HepG2 (cell line): ENCODE measurements at regions not wholly inside any gene's neighbourhood (a gene's known extent, or its start where the extent isn't known, plus 50 kb on each side); places are given as distances from the start of the nearest gene placed in this dataset.

Source experiments
- CHD2 ChIP-seq: IDR thresholded peaks from 2 replicates; pipeline ENCODE4 v1.6.1; 2011; ENCODE audit warnings: low read depth, low read length, improper control_type of control experiment
- MAFK ChIP-seq, 2 experiments: IDR thresholded peaks in 1 of 2; conservative IDR thresholded peaks in 1 of 2; 2 replicates each; pipeline ENCODE4 v1.6.1; 2011; ENCODE audit warnings: improper control_type of control experiment in 2 of 2, low read length in 2 of 2
- POLR2A ChIP-seq, 2 experiments: IDR thresholded peaks; 2 replicates each; pipeline ENCODE4 v1.6.1; 2011; ENCODE audit warnings: low read depth in 2 of 2, low read length in 2 of 2, mild to moderate bottlenecking in 1 of 2, moderate library complexity in 1 of 2; ENCODE audit not compliant: insufficient read depth in 1 of 2
- RAD21 ChIP-seq: fragments of 450-650 bp; formaldehyde crosslinking; IDR thresholded peaks from 2 replicates; pipeline ENCODE4 v1.5.0; 2020; ENCODE audit warnings: mild to moderate bottlenecking
- RFXAP ChIP-seq: sonication (generic); formaldehyde crosslinking; IDR thresholded peaks from 2 replicates; pipeline ENCODE4 v1.4.0; 2020; ENCODE audit warnings: missing genetic modification reagents, borderline replicate concordance
- YY1 ChIP-seq: IDR thresholded peaks from 2 replicates; pipeline ENCODE4 v1.6.1; 2011; ENCODE audit warnings: low read length, low read depth, moderate library complexity, mild to moderate bottlenecking; ENCODE audit not compliant: insufficient read depth, insufficient replicate concordance
- ZBTB7A ChIP-seq: sonication (generic); formaldehyde crosslinking; IDR thresholded peaks from 2 replicates; pipeline ENCODE4 v1.8.0; 2022; ENCODE audit warnings: mild to moderate bottlenecking, missing genetic modification reagents
- ZFP1 ChIP-seq: IDR thresholded peaks from 2 replicates; pipeline ENCODE4 v1.6.1; 2016
- ZNF207 ChIP-seq: fragments of 450-650 bp; IDR thresholded peaks from 2 replicates; pipeline ENCODE4 v1.6.1; 2016; ENCODE audit warnings: antibody characterized with exemption, borderline replicate concordance
- ZNF367 ChIP-seq: sonication (generic); formaldehyde crosslinking; IDR thresholded peaks from 2 replicates; pipeline ENCODE4 v1.4.0; 2020; ENCODE audit warnings: missing genetic modification reagents, borderline replicate concordance
- TF ChIP-seq, protein P1 (sequence below): sonication (generic); formaldehyde crosslinking; IDR thresholded peaks from 2 replicates; pipeline ENCODE4 v1.5.0; 2020; ENCODE audit warnings: mild to moderate bottlenecking, missing genetic modification reagents, moderate library complexity

DNA sequence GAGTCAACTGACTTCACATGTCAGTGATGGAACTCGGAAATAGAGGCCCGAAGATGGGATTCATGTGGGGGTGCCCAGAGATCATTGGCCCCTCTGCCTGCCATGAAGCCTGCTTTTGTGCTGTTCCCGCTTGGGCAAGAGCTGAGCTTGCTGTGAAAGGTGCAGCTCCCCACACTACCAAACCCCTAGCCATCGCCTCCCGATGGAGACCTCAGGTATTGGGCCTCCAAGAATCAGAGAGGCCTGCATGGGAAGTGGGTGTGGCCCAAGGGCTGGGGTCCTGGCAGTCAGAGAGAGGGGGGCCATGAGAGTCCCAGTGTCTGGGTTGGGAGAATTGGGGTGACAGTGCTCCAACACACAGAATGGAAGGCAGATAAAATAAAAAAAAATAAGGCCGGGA lies 160.9 kb downstream of the SOD2 start:
- TF ChIP-seq ZBTB7A (CRISPR knock-in tag) (no peak), ZFP1 (CRISPR knock-in tag) (no peak), RAD21 (no peak), ZNF367 (no peak), CHD2 (no peak), ZNF207 (no peak), MAFK (conservative IDR thresholded peaks at IDR 0.05 in 1 of 2, IDR thresholded peaks at IDR 0.05 in 1 of 2; ENCODE audit: low read length in 2 of 2) (no peak), POLR2A (IDR thresholded peaks at IDR 0.05; ENCODE audit: insufficient read depth in 1 of 2, low read depth in 2 of 2, low read length in 2 of 2) (no peak), RFXAP (CRISPR knock-in tag) (no peak), YY1 (no peak)
- TF ChIP-seq, protein P1, sequence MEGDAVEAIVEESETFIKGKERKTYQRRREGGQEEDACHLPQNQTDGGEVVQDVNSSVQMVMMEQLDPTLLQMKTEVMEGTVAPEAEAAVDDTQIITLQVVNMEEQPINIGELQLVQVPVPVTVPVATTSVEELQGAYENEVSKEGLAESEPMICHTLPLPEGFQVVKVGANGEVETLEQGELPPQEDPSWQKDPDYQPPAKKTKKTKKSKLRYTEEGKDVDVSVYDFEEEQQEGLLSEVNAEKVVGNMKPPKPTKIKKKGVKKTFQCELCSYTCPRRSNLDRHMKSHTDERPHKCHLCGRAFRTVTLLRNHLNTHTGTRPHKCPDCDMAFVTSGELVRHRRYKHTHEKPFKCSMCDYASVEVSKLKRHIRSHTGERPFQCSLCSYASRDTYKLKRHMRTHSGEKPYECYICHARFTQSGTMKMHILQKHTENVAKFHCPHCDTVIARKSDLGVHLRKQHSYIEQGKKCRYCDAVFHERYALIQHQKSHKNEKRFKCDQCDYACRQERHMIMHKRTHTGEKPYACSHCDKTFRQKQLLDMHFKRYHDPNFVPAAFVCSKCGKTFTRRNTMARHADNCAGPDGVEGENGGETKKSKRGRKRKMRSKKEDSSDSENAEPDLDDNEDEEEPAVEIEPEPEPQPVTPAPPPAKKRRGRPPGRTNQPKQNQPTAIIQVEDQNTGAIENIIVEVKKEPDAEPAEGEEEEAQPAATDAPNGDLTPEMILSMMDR (CRISPR knock-in tag), result no peak
